Coronary artery (tissue), 2 donors: ENCODE measurements at regions not wholly inside any gene's neighbourhood (a gene's known extent, or its start where the extent isn't known, plus 50 kb on each side); places are given as distances from the start of the nearest gene placed in this dataset.

Experiments used
- DNase-seq: peaks from one replicate; pipeline ENCODE4 v3.0.0-alpha.2; 2017; ENCODE audit warnings: low spot score
- H3K27ac ChIP-seq, 2 donors: fragments of 200-600 bp; sonication (generic); one replicate each; pipeline ENCODE4 v1.5.1; 2016 to 2019
- H3K4me3 ChIP-seq: fragments of 200-600 bp; sonication (generic); 2 replicates; pipeline ENCODE4 v1.5.1; 2016; ENCODE audit warnings: mild to moderate bottlenecking, moderate library complexity
- CTCF ChIP-seq: fragments of 200-600 bp; sonication (generic); IDR thresholded peaks from one replicate; pipeline ENCODE4 v1.5.1; 2019; ENCODE audit warnings: antibody characterized with exemption

- H3K27ac ChIP-seq = no peak overlapping the region
- no peak overlapping the region for H3K4me3 ChIP-seq
- TF ChIP-seq CTCF = no peak
- no peak for DNase-seq
Measured at GRCh38 chr15:95903352-95903751, 427.1 kb upstream of the NR2F2 start.

GRCh38 chr15:95910643-95911212, 419.8 kb upstream of the NR2F2 start:
- TF ChIP-seq CTCF = no peak
- no peak for DNase-seq
- H3K27ac ChIP-seq = no peak overlapping the region
- H3K4me3 ChIP-seq = no peak overlapping the region

- TF ChIP-seq CTCF = no peak
- DNase-seq = no peak
- H3K27ac ChIP-seq = no peak overlapping the region
- no peak overlapping the region for H3K4me3 ChIP-seq
Measured at GRCh38 chr15:95911570-95912279, 418.8 kb upstream of the NR2F2 start.

GRCh38 chr15:95912280-95912625, 418.2 kb upstream of the NR2F2 start:
- no peak overlapping the region for H3K27ac ChIP-seq
- DNase-seq = no peak
- no peak overlapping the region for H3K4me3 ChIP-seq
- TF ChIP-seq CTCF = no peak

- no peak overlapping the region for H3K4me3 ChIP-seq
- no peak for TF ChIP-seq CTCF
- H3K27ac ChIP-seq = no peak overlapping the region
- DNase-seq = no peak
Measured at GRCh38 chr15:95912728-95913127, 417.8 kb upstream of the NR2F2 start.

GRCh38 chr15:95916568-95916967, 413.9 kb upstream of the NR2F2 start:
- Histone ChIP-seq H3K4me3 (no peak overlapping the region), H3K27ac (no peak overlapping the region)
- TF ChIP-seq CTCF = no peak
- no peak for DNase-seq

GRCh38 chr15:95918525-95918924, 412.0 kb upstream of the NR2F2 start:
- TF ChIP-seq CTCF = no peak

More at GRCh38 chr15:95918525-95918924, 412.0 kb upstream of the NR2F2 start:
- DNase-seq = no peak
- Histone ChIP-seq H3K27ac (no peak overlapping the region), H3K4me3 (no peak overlapping the region)
